ENCODE measurements at regions not wholly inside any gene's neighbourhood (a gene's known extent, or its start where the extent isn't known, plus 50 kb on each side); places are given as distances from the start of the nearest gene placed in this dataset.
A peak's percentile ranks its signal among the peaks of the same experiment; 100 is the strongest.

DNA sequence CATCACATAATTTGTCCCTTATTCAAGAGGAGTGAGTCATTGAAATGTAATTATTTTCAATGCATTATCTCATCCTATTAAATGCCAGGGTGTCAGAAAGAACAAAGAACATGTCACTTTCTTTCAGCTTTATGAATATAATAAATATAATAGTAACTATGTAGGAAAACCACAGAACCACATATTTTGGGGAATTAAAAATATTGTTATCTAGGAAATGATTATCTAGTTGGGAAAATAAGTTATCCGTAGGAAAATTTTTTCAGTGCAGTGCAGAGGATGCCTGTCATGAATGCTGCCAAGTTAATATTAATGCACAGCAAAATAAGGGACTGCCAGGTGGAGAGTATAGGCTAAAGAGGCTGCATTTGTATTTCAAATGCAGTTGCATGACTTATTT is 844.8 kb downstream of the MAT2B start:
- no peak for DNase-seq (ENCODE audit: low spot score)

DNA sequence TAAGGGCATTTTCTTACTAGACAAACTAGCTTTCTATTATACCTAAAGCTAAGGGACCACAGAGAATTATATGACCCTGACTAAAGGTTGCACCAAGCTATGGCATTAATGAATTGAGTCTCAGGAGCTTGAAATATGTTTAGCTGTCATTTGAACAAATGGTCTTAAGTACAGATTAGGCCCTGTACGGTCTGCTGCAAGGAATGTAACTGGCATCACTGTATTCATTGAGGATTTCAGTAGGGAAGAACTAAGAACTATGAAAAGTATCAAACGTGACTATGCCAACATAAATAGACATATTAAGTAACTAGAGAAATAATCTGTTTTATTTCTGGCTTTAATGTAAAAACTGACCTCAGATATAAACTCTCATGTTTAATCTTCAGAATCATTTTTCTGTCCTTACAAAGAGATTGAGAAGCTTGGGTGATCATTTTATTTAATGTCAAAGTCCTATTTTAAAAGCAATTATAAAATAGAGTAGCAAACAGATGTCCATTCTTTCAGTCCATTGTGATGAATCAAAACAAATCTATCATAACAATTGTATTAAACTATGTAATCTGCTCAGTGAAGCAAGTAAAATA is 845.9 kb downstream of the MAT2B start:
- no peak for DNase-seq (ENCODE audit: low spot score)

- no peak for DNase-seq (ENCODE audit: low spot score)
Observed at GRCh38 chr5:164352695-164353094, 847.3 kb downstream of the MAT2B start.

- DNase-seq (ENCODE audit: low spot score): no peak
Observed at GRCh38 chr5:164353155-164353554, 847.7 kb downstream of the MAT2B start.

GRCh38 chr5:164354139-164354751 is 848.8 kb downstream of the MAT2B start:
- no peak for DNase-seq (ENCODE audit: low spot score)

- DNase-seq (ENCODE audit: low spot score): no peak
Observed at GRCh38 chr5:164355267-164355830, 849.9 kb downstream of the MAT2B start.

DNA sequence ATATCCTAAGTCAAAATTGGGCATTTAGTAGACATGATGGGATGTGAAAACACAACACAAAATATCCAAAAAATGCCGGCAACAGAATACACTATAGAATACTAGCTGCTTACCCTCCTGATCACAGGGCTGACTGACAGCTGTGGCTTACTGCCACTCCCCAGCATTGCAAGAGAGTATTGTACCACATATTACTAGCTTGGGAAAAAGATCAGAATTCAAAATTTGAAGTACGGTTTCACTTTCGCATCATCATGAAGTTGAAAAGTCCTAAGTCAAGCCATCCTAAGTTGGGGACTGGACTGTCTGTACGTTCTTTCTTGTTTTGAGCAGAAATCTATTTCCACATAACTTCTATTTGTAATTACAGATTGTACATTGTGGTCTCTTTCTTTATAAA is 851.4 kb downstream of the MAT2B start:
- DNase-seq (ENCODE audit: low spot score): no peak

DNA sequence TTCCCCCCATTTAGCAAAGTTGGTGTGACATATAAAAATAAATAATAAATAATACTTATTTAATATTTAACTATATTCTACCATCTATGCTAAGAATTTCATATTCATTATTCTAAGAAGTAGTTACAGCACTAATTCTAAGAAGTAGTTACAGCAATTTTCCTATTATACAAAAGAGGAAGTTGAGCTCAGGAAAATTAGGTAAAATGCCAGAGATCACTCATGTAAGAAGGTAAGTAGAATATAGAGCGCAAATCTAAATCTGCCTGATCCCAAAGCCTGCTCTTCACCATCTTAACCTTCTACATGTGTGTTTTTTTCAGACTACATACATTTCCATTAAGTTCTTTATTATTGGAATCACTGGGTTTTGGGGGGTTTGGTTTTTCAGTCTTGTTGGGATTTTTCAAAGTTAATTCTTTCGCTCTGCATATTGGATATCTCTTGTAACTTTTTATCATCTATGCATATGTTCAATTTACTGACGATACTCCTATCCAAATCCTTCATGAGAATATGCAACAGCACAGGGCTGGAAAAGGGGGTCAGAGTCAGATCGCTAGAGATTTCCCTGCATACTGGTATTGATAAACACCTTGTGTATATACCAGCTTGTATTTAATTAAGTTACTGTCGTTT is 852.1 kb downstream of the MAT2B start:
- no peak for DNase-seq (ENCODE audit: low spot score)

- DNase-seq (ENCODE audit: low spot score): peak; percentile 9
Observed at GRCh38 chr5:164358531-164359259, 853.3 kb downstream of the MAT2B start.

DNA sequence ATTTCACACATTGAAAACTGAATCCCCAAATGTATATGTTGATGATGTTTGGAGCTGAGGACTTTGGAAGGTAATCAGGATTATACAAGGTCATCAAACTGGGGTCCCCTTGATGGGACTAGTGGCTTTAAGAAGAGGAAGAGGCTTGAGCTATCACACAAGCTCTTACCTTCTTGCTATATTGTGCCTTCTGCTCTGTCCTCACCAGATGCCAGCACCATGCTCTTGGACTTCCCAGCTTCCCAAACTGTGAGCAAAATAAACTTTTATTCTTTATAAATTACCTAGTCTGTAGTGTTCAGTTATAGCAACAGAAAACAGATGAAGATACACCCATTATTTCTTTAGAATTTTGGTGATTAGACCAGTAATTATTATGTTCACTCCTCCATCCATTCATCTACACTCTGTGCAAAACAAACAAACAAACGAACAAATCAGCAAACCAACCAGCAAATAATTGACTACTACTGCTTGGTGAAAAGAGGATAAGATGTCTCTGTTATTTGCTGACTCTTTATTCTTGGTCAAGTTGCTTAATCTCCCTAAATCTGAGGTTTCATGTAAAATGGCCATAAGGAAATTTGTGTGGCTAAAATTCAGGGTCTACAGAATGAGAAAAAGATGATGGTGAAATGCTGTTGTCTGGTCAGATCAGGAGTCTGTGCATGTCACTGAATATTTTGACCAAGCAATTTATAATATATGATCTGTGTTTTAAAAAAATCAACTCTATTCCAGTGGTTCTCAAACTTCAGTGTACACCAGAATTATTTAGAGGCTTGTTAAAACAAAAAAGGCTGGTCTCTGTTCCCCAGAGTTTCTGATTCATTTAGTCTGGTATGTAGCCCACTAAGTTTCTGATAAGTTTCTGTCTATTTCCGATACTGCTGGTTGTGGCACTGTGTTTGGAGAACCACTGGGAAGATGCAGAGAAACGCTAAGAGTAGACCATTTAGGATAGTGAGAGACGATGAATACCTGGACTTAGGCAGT is 854.1 kb downstream of the MAT2B start:
- DNase-seq (ENCODE audit: low spot score): no peak

DNA sequence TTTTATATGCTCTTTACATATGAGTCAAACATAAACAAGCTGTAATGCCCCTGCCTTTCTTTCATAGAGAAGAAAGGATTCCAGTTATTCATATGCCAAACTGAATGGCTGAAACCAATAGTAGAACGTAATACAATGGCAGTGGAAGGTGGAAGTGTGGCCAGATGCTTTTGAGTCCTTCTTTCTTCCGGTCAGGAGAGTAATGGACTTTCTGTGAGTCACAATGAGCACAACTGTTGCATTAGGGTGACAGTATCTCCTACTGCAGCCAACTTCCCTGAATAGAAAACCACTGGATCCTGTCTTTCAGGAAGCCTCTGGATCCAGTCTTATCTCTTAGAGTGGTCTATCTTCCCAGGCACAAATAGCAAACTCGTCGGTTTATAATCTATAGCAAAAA is 855.2 kb downstream of the MAT2B start:
- DNase-seq (ENCODE audit: low spot score): no peak

DNA sequence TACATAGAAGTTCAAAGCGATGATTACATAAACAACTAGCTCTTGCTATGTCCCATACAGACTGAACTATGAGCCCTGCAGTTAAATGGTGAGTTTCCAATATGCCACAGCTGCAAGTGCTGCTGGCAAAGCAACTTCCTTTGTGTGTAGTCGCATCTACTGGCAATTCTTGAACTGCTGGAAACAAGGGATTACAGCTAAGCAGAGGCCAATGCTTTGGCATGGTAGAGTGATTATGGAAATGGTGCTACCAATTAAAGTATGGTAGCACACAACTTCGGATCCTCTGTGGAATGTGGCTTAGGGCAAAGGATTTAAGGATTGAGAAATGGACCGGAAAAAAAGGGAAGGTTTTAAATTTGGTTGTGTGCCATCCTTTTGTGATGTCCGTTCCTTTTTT is 856.6 kb downstream of the MAT2B start:
- no peak for DNase-seq (ENCODE audit: low spot score)

GRCh38 chr5:164362835-164363234 is 857.4 kb downstream of the MAT2B start:
- DNase-seq (ENCODE audit: low spot score): no peak

GRCh38 chr5:164364237-164365208 is 859.1 kb downstream of the MAT2B start:
- DNase-seq (ENCODE audit: low spot score): no peak

- DNase-seq (ENCODE audit: low spot score): no peak
Observed at GRCh38 chr5:164370841-164371240, 865.4 kb downstream of the MAT2B start.

- DNase-seq (ENCODE audit: low spot score): no peak
Observed at GRCh38 chr5:164372892-164373291, 867.5 kb downstream of the MAT2B start.

DNA sequence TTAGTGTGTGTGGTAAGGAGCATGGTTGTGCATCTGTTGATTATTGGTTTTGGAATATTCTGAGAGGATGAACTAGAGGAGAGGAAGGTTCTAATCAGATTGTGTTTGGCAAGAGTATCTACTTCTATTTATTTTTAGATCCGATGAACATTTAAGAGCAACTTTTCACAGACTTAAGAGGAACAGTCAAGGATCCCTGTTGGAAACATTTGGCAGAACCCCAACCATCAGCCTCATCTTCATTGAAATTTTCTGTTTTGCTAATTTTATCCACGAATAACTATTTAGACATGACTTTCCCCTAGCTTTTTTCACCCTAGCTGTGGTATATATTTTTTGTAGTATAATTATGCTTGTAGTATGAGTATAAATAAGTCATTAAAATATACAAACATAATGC is 868.5 kb downstream of the MAT2B start:
- no peak for DNase-seq (ENCODE audit: low spot score)

DNA sequence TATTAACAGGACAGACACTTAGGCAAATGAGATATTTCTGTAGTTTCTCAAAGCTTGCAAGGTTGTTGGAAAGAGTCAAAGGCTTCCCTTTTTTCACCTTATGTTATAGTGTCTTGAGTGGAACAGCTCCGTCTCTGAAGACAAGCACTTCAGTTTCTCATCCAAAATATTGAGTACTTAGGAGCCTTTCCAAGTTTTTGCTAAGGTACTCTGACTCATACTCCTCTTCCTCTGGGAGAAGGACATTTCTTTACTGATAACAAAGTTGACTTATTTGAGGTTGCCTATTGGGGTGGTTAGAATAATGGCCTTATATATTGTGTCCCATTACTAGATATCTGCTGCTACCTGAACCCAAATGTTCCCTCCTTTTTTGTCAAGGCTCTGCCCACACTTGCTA is 869.6 kb downstream of the MAT2B start:
- DNase-seq (ENCODE audit: low spot score): no peak

DNA sequence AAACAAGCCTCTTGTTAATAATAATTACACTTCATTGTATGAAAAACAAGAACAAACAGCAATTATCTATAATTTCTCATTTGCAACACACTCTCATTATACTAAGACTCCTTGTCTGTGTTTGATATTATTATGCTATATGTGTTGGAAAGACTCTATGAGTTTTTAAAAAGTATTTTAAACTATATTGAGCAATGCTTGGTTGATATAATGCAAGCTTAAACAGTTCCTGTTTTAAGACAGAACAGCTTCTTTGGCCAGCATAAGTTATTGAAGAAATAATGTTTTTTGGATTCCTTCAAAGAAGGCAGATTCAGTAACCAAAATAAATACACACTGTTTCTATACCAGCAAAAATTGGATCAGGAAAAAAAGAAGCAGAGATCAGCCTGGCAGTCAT is 871.4 kb downstream of the MAT2B start:
- DNase-seq (ENCODE audit: low spot score): no peak

GRCh38 chr5:164377746-164378145 is 872.3 kb downstream of the MAT2B start:
- no peak for DNase-seq (ENCODE audit: low spot score)

All from hepatic stellate cell (primary cell).